ENCODE measurements at regions not wholly inside any gene's neighbourhood (a gene's known extent, or its start where the extent isn't known, plus 50 kb on each side); places are given as distances from the start of the nearest gene placed in this dataset.
A peak's percentile ranks its signal among the peaks of the same experiment; 100 is the strongest.

- TF ChIP-seq CTCF (IDR thresholded peaks at IDR 0.05) = peak; percentile 42; the same call in 1 of the 2 replicates
These were observed 291.0 kb downstream of the ADGRL2 start for GRCh38 chr1:82091729-82092128.

GRCh38 chr1:82091265-82091664, 290.5 kb downstream of the ADGRL2 start:
- TF ChIP-seq CTCF (IDR thresholded peaks at IDR 0.05) = no peak

GRCh38 chr1:82090104-82090503, 289.4 kb downstream of the ADGRL2 start:
- peak; percentile 66 for TF ChIP-seq CTCF (IDR thresholded peaks at IDR 0.05)

GRCh38 chr1:82086739-82087138, 286.0 kb downstream of the ADGRL2 start:
- no peak for TF ChIP-seq CTCF (IDR thresholded peaks at IDR 0.05)

- no peak for TF ChIP-seq CTCF (IDR thresholded peaks at IDR 0.05)
These were observed 278.9 kb downstream of the ADGRL2 start for GRCh38 chr1:82079607-82080006.

- no peak for TF ChIP-seq CTCF (IDR thresholded peaks at IDR 0.05)
These were observed 272.9 kb downstream of the ADGRL2 start for GRCh38 chr1:82073659-82074058.

- TF ChIP-seq CTCF (IDR thresholded peaks at IDR 0.05) = no peak
These were observed 272.3 kb downstream of the ADGRL2 start for GRCh38 chr1:82073071-82073470.

GRCh38 chr1:82065916-82066315, 265.2 kb downstream of the ADGRL2 start:
- no peak for TF ChIP-seq CTCF (IDR thresholded peaks at IDR 0.05)
